OCI-M1 (cell line): ENCODE measurements at regions not wholly inside any gene's neighbourhood (a gene's known extent, or its start where the extent isn't known, plus 50 kb on each side); places are given as distances from the start of the nearest gene placed in this dataset.

Experiments
- DNase-seq: peaks from one replicate; lab custom pipeline; 2025; lab: John Stamatoyannopoulos, UW

GRCh38 chr2:195495966-195496365 is 161.1 kb upstream of the SLC39A10 start:
- DNase-seq, result no peak

GRCh38 chr2:195495351-195495750 is 161.7 kb upstream of the SLC39A10 start:
- DNase-seq, result no peak

GRCh38 chr2:195494451-195494850 is 162.6 kb upstream of the SLC39A10 start:
- DNase-seq, result no peak

GRCh38 chr2:195493416-195493815 is 163.6 kb upstream of the SLC39A10 start:
- no peak for DNase-seq

- peak; percentile 79 for DNase-seq
Measured at GRCh38 chr2:195490319-195490718, 166.7 kb upstream of the SLC39A10 start.

GRCh38 chr2:195489101-195489500 is 167.9 kb upstream of the SLC39A10 start:
- peak; percentile 51 for DNase-seq

GRCh38 chr2:195488567-195488966 is 168.5 kb upstream of the SLC39A10 start:
- DNase-seq, result peak; percentile 66

GRCh38 chr2:195486987-195487644 is 169.9 kb upstream of the SLC39A10 start:
- peak; percentile 97 for DNase-seq

- DNase-seq, result peak; percentile 78
Measured at GRCh38 chr2:195486520-195486919, 170.5 kb upstream of the SLC39A10 start.

- DNase-seq, result no peak
Measured at GRCh38 chr2:195482010-195482409, 175.0 kb upstream of the SLC39A10 start.

GRCh38 chr2:195480121-195480520 is 176.9 kb upstream of the SLC39A10 start:
- DNase-seq, result no peak

GRCh38 chr2:195479407-195479806 is 177.6 kb upstream of the SLC39A10 start:
- DNase-seq, result no peak

- DNase-seq, result no peak
Measured at GRCh38 chr2:195477996-195478382, 179.0 kb upstream of the SLC39A10 start.

GRCh38 chr2:195477248-195477995 is 179.6 kb upstream of the SLC39A10 start:
- DNase-seq, result no peak

GRCh38 chr2:195475336-195475735 is 181.7 kb upstream of the SLC39A10 start:
- no peak for DNase-seq

GRCh38 chr2:195473862-195474261 is 183.2 kb upstream of the SLC39A10 start:
- peak; percentile 50 for DNase-seq

GRCh38 chr2:195472501-195473234 is 184.4 kb upstream of the SLC39A10 start:
- no peak for DNase-seq

- DNase-seq, result no peak
Measured at GRCh38 chr2:195471807-195472206, 185.2 kb upstream of the SLC39A10 start.

GRCh38 chr2:195471163-195471562 is 185.9 kb upstream of the SLC39A10 start:
- DNase-seq, result no peak

- DNase-seq, result no peak
Measured at GRCh38 chr2:195470622-195471021, 186.4 kb upstream of the SLC39A10 start.

GRCh38 chr2:195468771-195469170 is 188.3 kb upstream of the SLC39A10 start:
- DNase-seq, result no peak

- no peak for DNase-seq
Measured at GRCh38 chr2:195466427-195466826, 190.6 kb upstream of the SLC39A10 start.

GRCh38 chr2:195461010-195461409 is 196.0 kb upstream of the SLC39A10 start:
- no peak for DNase-seq
